ENCODE measurements at regions not wholly inside any gene's neighbourhood (a gene's known extent, or its start where the extent isn't known, plus 50 kb on each side); places are given as distances from the start of the nearest gene placed in this dataset.

DNA sequence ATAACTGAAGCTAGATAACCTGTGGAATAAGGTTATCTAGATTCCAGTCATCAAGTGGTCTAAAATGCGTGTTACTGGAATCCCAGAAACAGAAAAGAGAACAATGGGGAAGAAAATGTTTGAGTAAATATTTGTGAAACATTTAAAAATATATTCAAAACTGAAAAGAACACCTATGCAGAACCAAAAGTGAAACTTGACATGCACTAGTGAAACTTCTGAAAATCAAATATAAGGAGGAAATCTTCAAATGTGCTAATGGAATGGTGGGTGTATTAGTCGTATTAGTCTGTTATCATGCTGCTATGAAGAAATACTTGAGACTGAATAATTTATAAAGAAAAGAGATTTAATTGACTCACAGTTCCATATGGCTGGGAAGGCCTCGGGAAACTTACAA, 512.4 kb upstream of the KLHL4 start:
- H2AFZ ChIP-seq (ENCODE audit: low read length): no peak overlapping the region
- H3K27me3 ChIP-seq (ENCODE audit: control insufficient read depth, insufficient read depth, low read length): no peaks in the 10 kb centered on the region
- no peaks in the 10 kb centered on the region for H4K20me1 ChIP-seq (ENCODE audit: control insufficient read depth, extremely low read depth, insufficient read depth, low read length)
- DNase-seq (ENCODE audit: low read depth in 2 of 2): no peak
- no peaks in the 10 kb centered on the region for H3K79me2 ChIP-seq (ENCODE audit: control insufficient read depth, insufficient read depth, low read length)
- H3K4me2 ChIP-seq (ENCODE audit: extremely low read depth, insufficient read depth, low read length): no peak overlapping the region
- H3K36me3 ChIP-seq (ENCODE audit: control insufficient read depth, insufficient read depth, low read length): no peaks in the 10 kb centered on the region
- no peaks in the 10 kb centered on the region for H3K9me3 ChIP-seq (ENCODE audit: control insufficient read depth, insufficient read depth, low read depth, low read length)
- no peak overlapping the region for H3K9ac ChIP-seq (ENCODE audit: insufficient read depth, low read length)
- H3K27ac ChIP-seq (ENCODE audit: insufficient read depth, low read length): no peak overlapping the region
- no peak for TF ChIP-seq EZH2 (IDR thresholded peaks at IDR 0.05; ENCODE audit: low read length, missing control alignments)
- TF ChIP-seq, protein P1, sequence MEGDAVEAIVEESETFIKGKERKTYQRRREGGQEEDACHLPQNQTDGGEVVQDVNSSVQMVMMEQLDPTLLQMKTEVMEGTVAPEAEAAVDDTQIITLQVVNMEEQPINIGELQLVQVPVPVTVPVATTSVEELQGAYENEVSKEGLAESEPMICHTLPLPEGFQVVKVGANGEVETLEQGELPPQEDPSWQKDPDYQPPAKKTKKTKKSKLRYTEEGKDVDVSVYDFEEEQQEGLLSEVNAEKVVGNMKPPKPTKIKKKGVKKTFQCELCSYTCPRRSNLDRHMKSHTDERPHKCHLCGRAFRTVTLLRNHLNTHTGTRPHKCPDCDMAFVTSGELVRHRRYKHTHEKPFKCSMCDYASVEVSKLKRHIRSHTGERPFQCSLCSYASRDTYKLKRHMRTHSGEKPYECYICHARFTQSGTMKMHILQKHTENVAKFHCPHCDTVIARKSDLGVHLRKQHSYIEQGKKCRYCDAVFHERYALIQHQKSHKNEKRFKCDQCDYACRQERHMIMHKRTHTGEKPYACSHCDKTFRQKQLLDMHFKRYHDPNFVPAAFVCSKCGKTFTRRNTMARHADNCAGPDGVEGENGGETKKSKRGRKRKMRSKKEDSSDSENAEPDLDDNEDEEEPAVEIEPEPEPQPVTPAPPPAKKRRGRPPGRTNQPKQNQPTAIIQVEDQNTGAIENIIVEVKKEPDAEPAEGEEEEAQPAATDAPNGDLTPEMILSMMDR (conservative IDR thresholded peaks at IDR 0.05 in 1 of 2, IDR thresholded peaks at IDR 0.05 in 1 of 2; ENCODE audit: low read depth in 1 of 2, low read length in 2 of 2): no peak
- no peak overlapping the region for H3K4me3 ChIP-seq (replicated peaks in 1 of 4; ENCODE audit: control extremely low read depth in 1 of 4, insufficient read depth in 1 of 4, low read depth in 3 of 4, low read length in 4 of 4)
- no peaks in the 10 kb centered on the region for H3K4me1 ChIP-seq (ENCODE audit: control insufficient read depth, extremely low read depth, insufficient read depth, low read length)

- no peak overlapping the region for H3K4me3 ChIP-seq (replicated peaks in 1 of 4; ENCODE audit: control extremely low read depth in 1 of 4, insufficient read depth in 1 of 4, low read depth in 3 of 4, low read length in 4 of 4)
- H3K9me3 ChIP-seq (ENCODE audit: control insufficient read depth, insufficient read depth, low read depth, low read length): no peaks in the 10 kb centered on the region
- no peak overlapping the region for H3K27ac ChIP-seq (ENCODE audit: insufficient read depth, low read length)
- H4K20me1 ChIP-seq (ENCODE audit: control insufficient read depth, extremely low read depth, insufficient read depth, low read length): no peaks in the 10 kb centered on the region
- H2AFZ ChIP-seq (ENCODE audit: low read length): no peak overlapping the region
- no peaks in the 10 kb centered on the region for H3K36me3 ChIP-seq (ENCODE audit: control insufficient read depth, insufficient read depth, low read length)
- H3K79me2 ChIP-seq (ENCODE audit: control insufficient read depth, insufficient read depth, low read length): no peaks in the 10 kb centered on the region
- TF ChIP-seq EZH2 (IDR thresholded peaks at IDR 0.05; ENCODE audit: low read length, missing control alignments): no peak
- TF ChIP-seq, protein P1 (conservative IDR thresholded peaks at IDR 0.05 in 1 of 2, IDR thresholded peaks at IDR 0.05 in 1 of 2; ENCODE audit: low read depth in 1 of 2, low read length in 2 of 2): no peak
- no peak overlapping the region for H3K4me2 ChIP-seq (ENCODE audit: extremely low read depth, insufficient read depth, low read length)
- H3K27me3 ChIP-seq (ENCODE audit: control insufficient read depth, insufficient read depth, low read length): no peaks in the 10 kb centered on the region
- H3K4me1 ChIP-seq (ENCODE audit: control insufficient read depth, extremely low read depth, insufficient read depth, low read length): no peaks in the 10 kb centered on the region
- H3K9ac ChIP-seq (ENCODE audit: insufficient read depth, low read length): no peak overlapping the region
- no peak for DNase-seq (ENCODE audit: low read depth in 2 of 2)
Measured at GRCh38 chrX:87005885-87006284, 511.7 kb upstream of the KLHL4 start.

DNA sequence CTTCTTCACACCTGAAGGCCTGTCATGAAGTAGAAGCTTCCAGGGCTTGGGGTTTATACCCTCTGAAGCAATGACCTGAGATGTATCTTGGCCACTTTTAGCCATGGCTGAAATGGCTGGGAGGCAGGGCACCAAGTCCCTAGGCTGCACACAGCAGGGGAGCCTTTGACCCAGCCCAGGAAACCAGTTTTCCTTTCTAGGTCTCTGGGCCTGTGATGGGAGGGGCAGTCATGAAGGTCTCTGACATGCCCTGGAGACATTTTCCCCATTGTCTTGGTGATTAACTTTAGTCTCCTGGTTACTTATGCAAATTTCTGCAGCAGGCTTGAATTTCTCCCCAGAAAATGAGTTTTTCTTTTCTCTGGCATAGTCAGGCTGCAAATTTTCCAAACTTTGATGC, 511.0 kb upstream of the KLHL4 start:
- no peak overlapping the region for H3K27ac ChIP-seq (ENCODE audit: insufficient read depth, low read length)
- no peak overlapping the region for H3K4me3 ChIP-seq (replicated peaks in 1 of 4; ENCODE audit: control extremely low read depth in 1 of 4, insufficient read depth in 1 of 4, low read depth in 3 of 4, low read length in 4 of 4)
- H3K9ac ChIP-seq (ENCODE audit: insufficient read depth, low read length): no peak overlapping the region
- no peaks in the 10 kb centered on the region for H3K79me2 ChIP-seq (ENCODE audit: control insufficient read depth, insufficient read depth, low read length)
- H3K27me3 ChIP-seq (ENCODE audit: control insufficient read depth, insufficient read depth, low read length): no peaks in the 10 kb centered on the region
- no peaks in the 10 kb centered on the region for H4K20me1 ChIP-seq (ENCODE audit: control insufficient read depth, extremely low read depth, insufficient read depth, low read length)
- H3K4me1 ChIP-seq (ENCODE audit: control insufficient read depth, extremely low read depth, insufficient read depth, low read length): no peaks in the 10 kb centered on the region
- no peak for TF ChIP-seq EZH2 (IDR thresholded peaks at IDR 0.05; ENCODE audit: low read length, missing control alignments)
- TF ChIP-seq, protein P1 (conservative IDR thresholded peaks at IDR 0.05 in 1 of 2, IDR thresholded peaks at IDR 0.05 in 1 of 2; ENCODE audit: low read depth in 1 of 2, low read length in 2 of 2): no peak
- H2AFZ ChIP-seq (ENCODE audit: low read length): no peak overlapping the region
- H3K9me3 ChIP-seq (ENCODE audit: control insufficient read depth, insufficient read depth, low read depth, low read length): no peaks in the 10 kb centered on the region
- H3K36me3 ChIP-seq (ENCODE audit: control insufficient read depth, insufficient read depth, low read length): no peaks in the 10 kb centered on the region
- DNase-seq (ENCODE audit: low read depth in 2 of 2): no peak
- H3K4me2 ChIP-seq (ENCODE audit: extremely low read depth, insufficient read depth, low read length): no peak overlapping the region

Data from fibroblast of lung (primary cell).